Urothelium cell line (cell line): ENCODE measurements at regions not wholly inside any gene's neighbourhood (a gene's known extent, or its start where the extent isn't known, plus 50 kb on each side); places are given as distances from the start of the nearest gene placed in this dataset.

ENCODE experiments used
- DNase-seq: peaks from one replicate; pipeline ENCODE4 v3.0.0; 2011; ENCODE audit warnings: low spot score, mixed read lengths
- FAIRE-seq: peaks from 2 replicates; lab custom pipeline; 2011; peaks lifted over from hg19 to GRCh38; lab: Jason Lieb, UNC

DNA sequence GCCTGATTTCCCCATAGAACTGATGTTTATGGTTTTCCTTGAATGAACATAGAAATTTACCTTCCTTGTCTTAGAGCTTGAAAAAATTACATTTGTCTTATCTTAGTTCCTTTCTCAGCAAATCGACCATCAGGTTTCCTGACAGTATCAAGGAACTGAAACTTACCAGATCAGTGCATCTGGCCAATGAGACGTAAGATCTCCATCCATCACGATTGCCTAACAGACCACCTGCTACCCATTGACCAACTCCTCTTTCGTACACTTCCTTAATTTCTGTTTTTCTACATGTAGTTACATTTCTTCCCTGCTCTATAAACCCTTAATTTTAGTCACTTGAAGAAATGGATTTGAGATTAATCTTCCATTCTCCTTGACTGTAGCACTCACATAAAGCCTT is 57.4 kb upstream of the TMPRSS15 start:
- DNase-seq (no peak), FAIRE-seq (no peak)

DNA sequence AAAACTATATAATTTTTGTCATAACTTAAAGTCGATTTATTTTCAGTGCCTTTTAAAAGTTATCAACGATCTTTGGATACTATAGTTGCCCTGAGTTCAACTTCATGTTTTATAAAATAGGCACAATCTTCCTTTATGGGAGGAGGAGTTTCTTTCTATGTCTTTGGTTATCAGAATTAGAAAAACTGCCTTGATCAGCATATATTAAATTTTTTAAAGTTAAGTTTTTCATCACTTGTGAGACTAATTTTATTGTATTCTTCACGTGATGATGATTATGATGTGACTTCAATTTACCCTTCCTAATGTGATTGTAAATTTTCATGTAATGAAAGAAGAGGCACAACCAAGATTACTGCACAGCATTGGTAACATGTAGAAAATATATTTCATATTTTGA is 58.2 kb upstream of the TMPRSS15 start:
- no peak for DNase-seq

DNA sequence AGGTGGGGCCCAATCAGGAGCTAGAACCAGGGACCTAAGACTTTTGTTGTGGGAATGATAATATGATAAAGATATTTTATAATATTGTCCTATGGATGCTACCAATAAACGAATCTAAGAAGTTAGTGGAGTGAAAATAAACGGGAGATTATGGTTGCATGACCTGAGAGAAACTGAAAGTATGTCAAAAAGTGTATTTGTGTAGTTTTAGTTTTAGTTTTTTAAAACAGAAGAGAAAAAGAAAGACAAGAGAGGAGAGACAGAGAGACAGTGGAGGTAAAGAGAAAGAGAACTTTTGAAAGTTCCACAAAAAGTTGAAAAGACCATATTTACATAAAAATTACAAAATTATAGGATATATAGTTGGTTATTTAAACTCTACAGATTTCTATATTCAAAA is 64.1 kb upstream of the TMPRSS15 start:
- FAIRE-seq = no peak
- no peak for DNase-seq

More for the DNA sequence above, 58.2 kb upstream of the TMPRSS15 start:
- no peak for FAIRE-seq

- DNase-seq (no peak), FAIRE-seq (no peak)
Observed at GRCh38 chr21:18468790-18469189, 65.2 kb upstream of the TMPRSS15 start.

DNA sequence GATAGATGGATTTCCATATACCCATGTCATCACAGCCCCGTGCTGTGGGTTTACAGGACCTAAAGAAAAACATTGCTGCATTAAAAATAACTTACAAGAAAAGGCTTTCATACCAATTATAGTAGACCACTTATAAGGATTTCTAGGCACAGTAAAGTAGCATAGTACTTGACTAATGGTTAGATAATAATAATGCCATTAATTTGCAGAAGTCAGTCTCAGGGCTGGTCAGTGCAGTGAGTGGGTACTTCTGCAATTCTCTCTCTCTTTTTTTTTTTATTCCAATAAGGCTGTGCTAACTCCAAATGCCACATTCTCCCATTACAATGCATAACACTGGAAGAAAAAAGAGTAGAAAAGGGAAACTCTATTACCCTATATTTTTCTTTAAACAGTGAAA is 73.1 kb upstream of the TMPRSS15 start:
- FAIRE-seq = no peak
- no peak for DNase-seq

DNA sequence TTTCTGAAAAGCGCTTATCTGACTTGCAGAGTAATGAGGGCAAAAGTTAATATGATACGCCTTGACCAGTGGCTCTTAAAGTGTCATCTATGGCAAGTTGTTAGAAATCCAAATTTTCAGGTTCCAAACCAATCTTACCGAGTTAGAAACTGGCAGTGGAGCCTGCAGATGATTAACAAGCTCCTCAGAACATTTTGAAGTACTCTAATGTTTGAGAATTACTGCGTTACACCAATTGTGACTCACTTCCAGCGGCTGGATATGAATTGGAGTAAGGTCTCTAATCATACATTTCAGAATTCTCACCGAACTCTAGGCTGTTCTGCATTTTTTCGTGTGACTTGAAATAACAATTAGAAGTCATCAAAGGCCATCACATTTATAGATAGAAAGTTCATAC is 73.5 kb upstream of the TMPRSS15 start:
- FAIRE-seq (no peak), DNase-seq (no peak)

- DNase-seq (no peak), FAIRE-seq (no peak)
Observed at GRCh38 chr21:18478513-18478912, 74.9 kb upstream of the TMPRSS15 start.

DNA sequence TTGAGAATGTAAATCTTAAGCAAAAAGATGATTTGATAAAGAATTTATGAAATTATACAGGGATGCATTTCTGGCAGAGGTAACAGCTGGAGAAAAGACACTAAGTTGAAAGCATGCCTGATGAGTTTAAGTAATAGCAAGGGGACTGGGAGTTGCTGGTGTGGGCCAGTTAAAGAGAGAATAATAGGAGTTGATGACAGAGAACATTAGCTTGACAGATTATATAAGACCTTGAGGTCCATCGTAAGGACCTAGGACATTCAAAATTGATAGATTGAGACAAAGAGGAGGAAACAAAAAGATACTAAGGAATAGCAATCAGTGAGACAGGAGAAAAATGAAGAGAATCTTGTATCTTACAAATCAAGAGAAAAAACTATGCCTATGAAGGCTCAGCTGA is 84.7 kb upstream of the TMPRSS15 start:
- no peak for DNase-seq
- FAIRE-seq = no peak

DNA sequence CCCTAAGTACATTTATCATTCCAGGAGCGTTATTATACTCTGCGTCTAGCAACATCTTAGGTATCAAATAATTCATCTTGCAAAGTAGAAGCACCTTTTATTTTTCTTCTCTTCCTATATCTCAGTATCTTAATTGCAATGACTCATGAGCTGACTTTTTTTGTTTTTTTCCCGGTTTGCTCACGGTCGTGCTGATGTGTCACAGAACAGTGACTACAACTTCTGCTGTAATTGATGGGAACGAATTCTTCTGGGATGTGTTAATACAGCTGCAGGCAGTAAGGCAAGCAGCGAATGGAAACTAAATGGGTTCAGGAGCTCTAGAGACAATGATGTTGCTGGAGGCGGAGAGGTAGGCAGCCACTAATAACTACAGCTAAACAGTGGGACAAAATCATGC is 89.8 kb upstream of the TMPRSS15 start:
- peak; percentile 56 for DNase-seq
- FAIRE-seq = peak; percentile 73

DNA sequence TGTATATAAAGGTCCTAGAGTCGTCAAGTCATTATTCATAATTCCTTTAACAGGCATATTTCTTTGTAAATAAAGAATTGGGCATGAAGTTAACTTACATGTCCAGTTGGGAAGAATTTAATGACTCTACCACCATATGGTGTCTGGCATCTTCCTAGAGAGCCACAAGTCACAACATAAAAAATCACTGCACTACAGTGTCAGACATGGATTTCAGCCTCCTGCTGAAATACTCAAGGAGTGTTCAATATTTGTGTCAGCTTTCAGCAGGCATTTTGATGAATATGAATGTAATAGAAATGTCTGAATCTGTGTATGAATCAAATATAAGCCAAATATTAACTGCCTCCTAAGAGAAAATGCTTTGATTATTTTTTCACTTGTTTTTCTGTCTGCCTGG is 91.9 kb upstream of the TMPRSS15 start:
- FAIRE-seq (no peak), DNase-seq (no peak)

- no peak for DNase-seq
- no peak for FAIRE-seq
Observed at GRCh38 chr21:18498431-18498830, 94.8 kb upstream of the TMPRSS15 start.

DNA sequence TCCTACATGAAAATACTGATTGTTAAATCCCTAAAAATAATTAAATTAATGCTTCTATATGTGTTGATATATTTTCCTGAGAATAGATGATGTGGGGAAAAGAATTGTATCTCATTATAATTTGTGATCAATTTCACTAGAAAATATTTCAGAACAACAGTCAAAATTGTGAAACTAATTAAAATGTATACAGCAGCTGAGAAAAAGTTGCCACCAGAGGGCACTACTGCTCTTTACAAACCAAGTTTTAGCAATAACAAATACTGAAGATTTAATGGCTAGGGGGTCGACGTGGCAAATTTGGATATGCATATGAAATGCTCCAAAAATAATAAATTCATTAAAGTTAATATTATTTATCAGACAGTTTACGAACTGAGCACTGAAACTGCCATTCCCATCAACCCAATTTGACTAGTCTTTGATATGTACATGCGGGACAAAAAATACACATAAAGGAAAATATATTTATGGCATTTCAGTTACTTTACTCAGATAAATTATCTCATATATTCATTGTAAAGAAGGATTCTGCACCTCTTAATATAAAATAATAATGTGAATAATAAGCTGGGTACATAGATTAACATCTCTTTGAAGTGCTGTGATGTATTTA is 96.3 kb upstream of the TMPRSS15 start:
- FAIRE-seq (no peak), DNase-seq (peak; percentile 3)

DNA sequence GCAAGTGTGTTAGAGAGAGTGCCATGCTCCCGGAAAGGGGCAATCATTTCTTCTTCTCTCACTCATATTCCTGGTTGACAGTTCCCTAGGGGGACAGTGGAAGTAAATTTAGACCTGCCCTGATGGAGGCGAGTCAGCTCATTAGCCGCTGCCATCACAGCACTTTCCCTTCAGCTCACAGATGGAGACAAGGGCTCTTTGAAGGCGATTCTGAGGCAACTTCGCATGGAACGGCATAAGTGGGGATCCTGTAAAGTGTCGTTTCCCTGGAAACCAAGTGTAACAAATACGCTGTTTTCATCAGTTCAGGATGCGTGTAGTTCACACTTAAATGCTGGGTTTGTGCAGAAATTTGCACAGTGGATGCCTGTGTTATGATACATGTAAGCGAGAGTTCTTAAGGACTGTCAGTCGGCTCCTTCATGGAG is 114.5 kb upstream of the TMPRSS15 start:
- no peak for FAIRE-seq
- no peak for DNase-seq

DNA sequence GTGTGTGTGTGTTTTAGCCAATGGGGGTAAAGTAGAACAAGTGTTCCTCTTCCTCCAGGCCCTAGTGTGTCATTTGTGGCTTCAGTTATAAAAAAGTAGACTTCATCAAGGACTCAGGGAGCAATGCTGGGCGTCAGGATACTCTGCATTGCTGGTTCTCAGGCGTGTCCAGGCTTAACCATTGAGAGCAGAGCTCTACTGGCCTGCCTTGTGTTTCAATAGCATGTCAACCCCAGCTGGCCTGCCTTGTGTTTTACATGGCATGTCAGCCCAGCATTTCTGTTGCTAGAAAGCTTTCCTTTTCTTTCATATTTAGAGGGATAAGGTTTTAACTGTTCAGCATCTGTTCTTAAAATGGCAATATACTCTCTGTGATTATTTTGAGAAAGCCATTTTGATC is 117.6 kb upstream of the TMPRSS15 start:
- no peak for FAIRE-seq
- DNase-seq = no peak

DNA sequence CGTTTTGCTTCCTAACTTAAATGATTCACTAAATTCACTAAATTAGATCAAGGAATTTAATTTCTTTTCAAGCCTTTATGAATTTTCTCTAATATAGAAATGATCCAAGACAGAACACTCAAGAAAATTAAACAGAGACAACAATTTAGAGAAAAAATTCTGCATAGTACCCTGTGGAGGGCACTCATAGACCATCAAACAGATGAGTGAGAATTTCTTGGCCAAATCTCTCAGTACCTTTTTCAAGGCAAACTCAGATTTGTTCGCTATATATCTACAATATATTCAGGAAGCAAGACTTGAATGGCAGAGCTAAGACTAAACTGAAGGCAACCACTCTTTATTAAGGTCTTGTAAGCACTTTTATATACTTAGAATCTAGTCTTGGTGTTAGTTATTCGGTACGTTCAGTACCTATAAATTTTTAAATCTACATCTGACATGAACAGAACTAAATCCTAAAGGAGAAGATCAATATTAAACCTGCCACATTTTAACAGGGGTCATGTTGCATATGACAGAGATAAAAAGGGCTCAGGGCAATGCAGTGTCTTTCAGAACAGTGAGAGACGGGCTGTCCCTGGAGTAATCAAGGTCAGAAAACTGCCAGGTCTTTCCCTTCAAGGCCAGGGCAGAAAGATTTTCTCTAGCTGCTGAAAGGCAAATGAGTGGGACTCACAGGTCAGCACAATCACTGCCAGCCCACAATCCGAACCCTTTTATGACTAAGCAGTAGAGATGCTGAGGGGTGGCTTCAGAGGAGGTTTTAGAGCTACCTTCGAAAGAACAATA is 118.8 kb upstream of the TMPRSS15 start:
- FAIRE-seq (no peak), DNase-seq (no peak)

GRCh38 chr21:18524097-18524880 is 120.7 kb upstream of the TMPRSS15 start:
- FAIRE-seq = no peak
- no peak for DNase-seq

DNA sequence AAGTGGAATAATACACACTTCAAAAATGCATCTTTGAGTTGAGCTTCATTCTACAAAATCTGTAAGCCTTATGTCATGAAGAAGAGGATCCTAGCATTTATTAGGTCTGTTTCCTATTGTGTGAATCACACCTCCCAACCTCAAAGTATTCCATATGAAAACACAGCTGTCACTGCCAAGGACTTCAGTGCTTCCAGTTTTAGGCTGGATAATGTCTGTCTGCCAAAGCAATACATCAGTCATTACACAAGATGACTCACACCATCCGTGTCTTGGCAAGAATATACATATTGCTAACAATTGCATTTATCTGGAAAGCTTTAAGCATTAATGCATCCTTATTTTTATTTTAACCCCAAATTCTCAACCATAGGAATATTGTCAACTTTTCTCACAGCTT is 125.7 kb upstream of the TMPRSS15 start:
- peak; percentile 52 for DNase-seq
- peak; percentile 68 for FAIRE-seq

- DNase-seq (no peak), FAIRE-seq (no peak)
Observed at GRCh38 chr21:18542081-18542480, 138.5 kb upstream of the TMPRSS15 start.

DNA sequence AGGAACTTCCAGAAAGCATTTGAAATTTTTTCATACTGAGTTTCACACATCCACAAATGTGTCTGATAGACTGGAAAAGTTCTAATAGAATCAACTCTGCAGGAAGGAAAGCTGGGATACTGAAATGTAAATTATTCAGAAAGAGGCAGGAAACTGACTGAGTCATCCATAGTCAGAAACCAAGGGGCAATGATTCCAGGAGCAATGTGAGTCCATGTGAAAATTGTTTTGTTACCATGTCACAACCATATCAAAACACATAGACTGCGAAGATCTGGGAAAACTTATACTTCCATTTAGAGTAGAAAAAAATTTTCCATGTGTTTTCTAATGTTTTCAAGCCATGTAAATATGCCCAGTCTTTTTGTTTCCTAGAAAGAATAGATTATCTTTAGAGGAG is 142.3 kb upstream of the TMPRSS15 start:
- FAIRE-seq = no peak
- no peak for DNase-seq

GRCh38 chr21:18547347-18547746 is 143.8 kb upstream of the TMPRSS15 start:
- DNase-seq = no peak
- FAIRE-seq = no peak

DNA sequence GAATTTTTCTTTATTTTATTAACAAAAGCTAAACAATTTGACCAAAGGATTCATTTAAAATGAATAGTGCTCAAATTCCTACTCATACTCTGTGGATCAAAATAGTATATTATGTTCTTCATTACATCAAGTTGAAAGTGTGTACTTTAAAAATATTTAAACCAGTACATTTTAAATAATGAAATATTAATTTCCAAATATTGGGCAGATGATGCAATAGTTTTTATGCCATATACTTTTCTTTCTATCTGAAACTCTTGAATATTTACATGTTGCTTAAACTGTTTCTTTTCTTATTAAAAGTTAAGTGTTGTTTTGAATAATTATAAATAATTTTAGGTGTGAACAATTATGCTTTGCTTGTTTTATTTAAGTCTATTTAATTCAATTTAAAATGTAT is 144.7 kb upstream of the TMPRSS15 start:
- no peak for DNase-seq
- FAIRE-seq = no peak
